ENCODE measurements at regions not wholly inside any gene's neighbourhood (a gene's known extent, or its start where the extent isn't known, plus 50 kb on each side); places are given as distances from the start of the nearest gene placed in this dataset.
A peak's percentile ranks its signal among the peaks of the same experiment; 100 is the strongest.

- DNase-seq (ENCODE audit: low read depth): no peak
These were observed 86.0 kb downstream of the MID1IP1 start for GRCh38 chrX:38887222-38887621.

DNA sequence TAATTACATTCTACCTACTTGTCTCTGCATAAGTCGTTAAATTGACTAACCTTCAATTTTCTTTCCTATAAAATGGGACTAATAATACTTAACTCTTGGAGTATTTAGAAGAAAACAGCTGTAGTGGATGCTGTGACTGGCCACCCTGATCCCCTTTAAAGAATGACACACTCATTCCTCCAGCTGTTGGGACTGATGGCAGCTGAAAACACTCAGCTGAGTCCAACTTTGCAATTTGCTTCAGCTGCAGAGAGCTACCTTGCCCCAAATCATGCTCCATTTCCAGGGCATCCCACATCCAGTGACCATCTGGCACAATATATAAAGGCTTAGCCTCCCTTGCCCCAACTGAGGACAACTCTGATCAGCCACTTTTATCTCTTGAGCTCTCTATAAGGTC, 89.1 kb downstream of the MID1IP1 start:
- DNase-seq (ENCODE audit: low read depth): no peak

DNA sequence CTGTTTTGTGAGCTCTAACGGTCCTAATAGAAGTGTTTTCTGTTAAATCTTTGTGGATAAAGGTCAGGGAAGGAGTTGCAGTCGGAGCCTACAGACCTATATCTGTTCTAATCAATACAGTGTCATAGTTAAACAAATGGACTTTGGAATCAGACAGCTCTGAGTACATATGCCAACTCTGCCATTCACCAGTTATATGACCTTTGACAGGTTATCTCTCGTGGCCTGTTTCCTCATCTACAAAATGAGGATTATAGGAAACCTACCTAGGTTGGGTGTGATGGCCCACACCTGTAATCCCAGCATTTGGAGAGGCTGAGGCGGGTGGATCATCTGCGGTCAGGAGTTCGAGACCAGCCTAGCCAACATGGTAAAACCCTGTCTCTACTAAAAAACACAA, 89.7 kb downstream of the MID1IP1 start:
- no peak for DNase-seq (ENCODE audit: low read depth)

- DNase-seq (ENCODE audit: low read depth): no peak
These were observed 90.6 kb downstream of the MID1IP1 start for GRCh38 chrX:38891641-38892413.

DNA sequence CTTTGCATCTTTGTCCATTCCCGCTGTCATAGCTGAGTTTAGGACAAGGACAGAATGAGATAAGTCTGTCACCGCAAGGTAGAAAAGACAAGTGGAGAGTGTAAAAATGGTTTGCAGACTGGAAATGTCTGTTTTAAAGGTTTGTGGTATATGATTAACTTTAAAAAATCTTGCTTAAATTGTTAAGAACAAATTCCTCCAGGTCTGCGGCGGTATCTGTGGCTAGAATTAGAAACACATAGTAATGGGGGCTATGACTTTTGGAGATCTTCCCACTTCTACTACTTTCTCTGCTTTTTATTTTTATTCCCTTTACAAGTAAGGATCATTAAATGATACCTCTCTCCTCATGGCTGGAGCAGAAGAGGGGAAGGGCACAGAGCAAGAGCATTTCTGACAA, 92.2 kb downstream of the MID1IP1 start:
- DNase-seq (ENCODE audit: low read depth): no peak

- DNase-seq (ENCODE audit: low read depth): no peak
These were observed 94.5 kb downstream of the MID1IP1 start for GRCh38 chrX:38895775-38896174.

- no peak for DNase-seq (ENCODE audit: low read depth)
These were observed 95.6 kb downstream of the MID1IP1 start for GRCh38 chrX:38896724-38897298.

GRCh38 chrX:38898261-38898660, 97.0 kb downstream of the MID1IP1 start:
- DNase-seq (ENCODE audit: low read depth): no peak

DNA sequence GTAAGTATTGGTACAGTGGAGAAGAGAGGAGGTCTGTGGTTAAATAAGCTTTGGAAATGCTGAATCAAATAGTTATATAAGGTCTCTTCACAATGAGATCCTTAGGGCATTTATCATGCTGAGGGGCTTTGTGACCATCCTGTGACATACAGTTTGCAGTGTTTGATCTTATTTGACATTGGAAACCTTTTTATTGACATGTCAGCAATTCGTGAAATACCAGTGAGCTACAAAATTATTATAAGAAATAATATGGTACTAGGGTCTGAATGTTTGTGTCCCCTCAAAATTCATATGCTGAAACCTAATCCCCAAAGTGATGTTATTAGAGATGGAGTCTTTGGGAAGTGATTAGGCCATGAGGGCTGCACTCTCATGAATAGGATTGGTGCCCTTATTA, 98.4 kb downstream of the MID1IP1 start:
- DNase-seq (ENCODE audit: low read depth): no peak

- DNase-seq (ENCODE audit: low read depth): no peak
These were observed 99.5 kb downstream of the MID1IP1 start for GRCh38 chrX:38900719-38901118.

DNA sequence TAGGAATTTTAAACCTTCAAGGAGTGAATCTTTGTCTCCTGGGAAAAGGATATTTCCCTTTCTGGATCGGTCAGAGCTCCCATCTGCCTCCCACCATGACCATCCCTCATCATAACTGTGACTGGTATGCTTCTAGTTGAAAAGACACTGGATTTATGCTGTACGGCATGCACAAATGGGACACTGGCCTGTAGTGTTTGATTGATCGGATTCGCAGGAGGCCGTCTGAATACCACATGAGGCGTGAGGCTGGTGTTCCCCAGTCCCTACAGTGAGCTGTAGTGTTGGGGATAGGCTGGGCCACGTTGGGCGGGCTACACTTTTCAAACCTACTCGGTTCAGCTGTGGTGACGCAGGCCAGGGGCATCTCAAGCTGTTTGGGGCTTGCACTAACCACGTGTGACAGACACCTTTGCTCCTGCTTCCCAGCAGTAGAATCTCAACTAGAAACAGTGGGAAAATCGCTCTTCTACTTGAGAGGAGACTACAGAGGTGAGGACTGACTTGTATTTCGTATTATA, 101.8 kb downstream of the MID1IP1 start:
- no peak for DNase-seq (ENCODE audit: low read depth)

- DNase-seq (ENCODE audit: low read depth): no peak
These were observed 115.5 kb downstream of the MID1IP1 start for GRCh38 chrX:38916801-38917200.

DNA sequence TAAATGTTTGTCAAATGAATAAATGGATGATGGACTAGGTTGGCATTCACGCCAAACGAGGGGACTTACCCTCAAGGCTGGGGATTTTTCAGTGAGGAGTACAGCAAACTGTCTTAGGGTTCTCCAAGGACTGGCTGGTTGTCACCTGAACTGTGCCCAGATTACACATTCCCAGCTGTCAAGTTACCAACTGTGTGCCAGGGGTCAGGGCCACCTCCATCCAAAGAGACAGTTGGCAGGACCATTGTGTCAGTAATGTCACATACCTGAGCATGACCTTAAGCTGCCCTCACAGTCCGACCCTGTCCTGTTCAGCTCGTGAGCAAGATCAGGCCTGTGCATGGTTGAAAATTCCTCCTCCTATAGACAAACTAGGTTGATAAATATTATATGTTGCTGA, 116.7 kb downstream of the MID1IP1 start:
- DNase-seq (ENCODE audit: low read depth): no peak

GRCh38 chrX:38919202-38919601, 117.9 kb downstream of the MID1IP1 start:
- DNase-seq (ENCODE audit: low read depth): no peak

DNA sequence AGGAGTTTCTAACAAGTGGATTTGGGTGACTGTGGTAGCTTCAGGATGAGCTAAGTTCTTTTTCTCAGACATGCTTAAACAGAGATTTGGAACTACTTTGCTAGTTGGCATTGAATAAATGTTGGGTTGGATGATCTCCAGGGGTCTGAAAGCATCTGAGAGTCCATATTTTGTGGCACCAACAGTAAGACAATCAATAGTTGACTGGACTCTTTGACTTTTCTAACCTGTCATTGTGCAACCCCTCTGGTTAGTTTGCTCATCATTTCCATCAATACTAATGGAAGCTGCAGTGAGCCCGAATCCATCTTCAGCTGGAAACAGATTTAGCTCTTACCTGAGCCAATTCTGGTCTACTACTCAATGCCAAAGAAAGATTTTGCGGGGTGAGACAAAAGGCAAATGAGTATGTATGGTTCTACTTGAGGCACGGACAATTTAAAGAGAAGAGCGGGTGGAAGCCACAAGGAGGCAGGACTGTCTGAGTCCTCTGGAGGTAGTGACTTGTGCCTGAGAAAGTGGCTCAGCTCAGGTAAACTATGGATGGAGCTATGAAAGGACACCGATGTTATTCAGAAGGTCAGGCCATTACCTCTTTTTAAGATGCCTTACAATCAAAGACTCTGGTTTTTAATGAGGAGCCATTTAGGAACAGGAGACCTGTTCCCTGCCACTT, 118.7 kb downstream of the MID1IP1 start:
- no peak for DNase-seq (ENCODE audit: low read depth)

DNA sequence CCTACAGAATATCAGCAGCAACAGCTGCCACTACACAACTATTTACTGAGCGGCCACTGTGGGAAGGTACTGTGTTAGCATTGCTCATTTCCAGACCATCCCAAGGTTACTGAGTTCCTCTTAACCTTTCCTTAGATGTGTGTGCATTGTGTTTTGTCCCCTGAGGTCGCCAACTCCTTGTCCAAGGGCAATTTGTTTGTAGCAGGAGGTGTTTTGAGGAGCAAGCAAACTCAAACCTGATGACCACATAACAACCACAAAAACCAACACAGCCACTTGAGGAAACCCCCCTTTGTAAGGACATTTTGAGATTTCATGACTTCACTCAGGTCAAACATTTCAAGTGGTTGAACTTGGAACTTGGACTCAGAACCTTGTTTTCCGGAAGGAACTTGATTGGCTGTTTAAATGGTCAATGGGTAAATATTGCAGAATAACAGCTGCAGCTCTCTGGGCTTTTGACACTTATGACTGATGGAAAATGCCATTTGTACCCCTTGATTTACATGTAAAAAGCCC, 122.3 kb downstream of the MID1IP1 start:
- DNase-seq (ENCODE audit: low read depth): no peak

DNA sequence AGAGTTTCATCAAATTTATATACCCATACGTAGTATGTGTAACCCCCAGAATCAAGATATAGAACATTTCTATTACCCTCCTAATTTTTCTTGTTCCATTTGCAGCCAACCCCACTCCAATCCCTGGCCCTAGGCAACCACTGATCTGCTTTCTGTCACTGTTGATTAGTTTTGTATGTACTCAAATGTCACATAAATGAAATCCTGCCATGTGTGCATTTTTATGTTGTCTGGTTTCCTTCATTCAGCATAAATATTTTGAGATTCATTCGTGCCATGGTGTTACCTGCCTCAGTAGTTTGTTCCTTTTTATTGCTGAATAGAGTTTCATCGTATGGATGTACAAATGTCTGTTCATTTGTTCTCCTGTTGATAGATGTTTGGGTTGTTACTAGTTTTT, 126.3 kb downstream of the MID1IP1 start:
- DNase-seq (ENCODE audit: low read depth): no peak

DNA sequence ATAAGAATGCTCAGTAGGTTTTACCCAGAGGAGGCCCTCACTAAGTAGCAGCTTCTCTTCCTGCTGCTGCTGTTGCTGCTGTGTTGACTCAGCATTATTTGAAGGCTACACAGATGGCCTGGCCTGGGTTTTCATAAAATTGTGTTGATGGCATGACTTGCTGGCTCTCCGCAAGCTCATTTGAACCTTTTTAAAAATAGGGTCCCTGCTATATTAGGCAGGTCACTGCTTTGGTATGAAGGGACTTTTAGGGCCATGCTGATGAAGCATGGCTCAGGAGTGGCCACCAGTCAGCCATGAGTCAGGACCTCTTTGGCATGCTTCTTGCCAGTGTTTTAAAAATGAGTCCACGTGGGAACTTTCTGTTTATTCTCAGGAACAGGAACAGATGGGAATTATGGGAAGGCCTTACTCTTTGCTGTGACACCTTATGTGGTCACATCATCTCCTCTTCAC, 128.7 kb downstream of the MID1IP1 start:
- DNase-seq (ENCODE audit: low read depth): peak; percentile 10

DNA sequence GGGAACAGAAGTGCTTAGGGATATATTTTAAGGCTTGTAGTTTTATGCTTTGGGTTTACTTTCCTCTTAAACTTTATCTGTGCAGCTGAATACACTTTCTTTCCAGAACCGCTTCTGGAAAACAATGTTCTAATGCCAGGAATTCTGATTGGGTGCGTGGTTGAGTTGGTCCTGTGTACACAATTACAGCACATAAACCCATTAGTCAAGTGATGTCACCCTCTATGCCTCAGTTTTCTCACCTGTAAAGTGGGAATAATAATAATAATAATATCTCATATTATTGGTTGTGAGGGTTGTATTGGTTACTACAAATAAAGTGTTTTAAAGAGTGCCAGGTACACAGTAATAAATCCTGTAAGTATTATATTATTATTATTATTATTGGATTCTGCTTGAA, 129.2 kb downstream of the MID1IP1 start:
- no peak for DNase-seq (ENCODE audit: low read depth)

GRCh38 chrX:38935561-38935960, 134.3 kb downstream of the MID1IP1 start:
- DNase-seq (ENCODE audit: low read depth): no peak

- no peak for DNase-seq (ENCODE audit: low read depth)
These were observed 136.1 kb downstream of the MID1IP1 start for GRCh38 chrX:38937400-38937799.

DNA sequence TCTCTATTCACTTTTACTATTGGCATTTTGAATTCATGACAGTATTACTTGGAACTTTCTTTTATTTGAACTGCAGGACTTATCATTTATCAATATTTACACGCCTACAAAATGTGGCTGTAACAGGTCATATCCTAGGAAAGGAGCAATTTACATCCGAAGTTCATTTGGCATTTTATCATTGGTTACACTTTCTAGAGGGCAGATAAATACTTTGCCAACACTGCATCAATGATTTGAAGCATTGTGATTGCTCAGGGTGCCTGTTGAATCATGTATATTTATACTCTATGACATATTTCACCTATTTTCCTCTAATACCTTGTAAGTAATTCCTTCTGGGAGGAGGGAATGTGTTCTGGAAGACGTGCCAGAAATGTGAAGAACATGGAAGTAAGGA, 136.7 kb downstream of the MID1IP1 start:
- no peak for DNase-seq (ENCODE audit: low read depth)

- DNase-seq (ENCODE audit: low read depth): no peak
These were observed 137.8 kb downstream of the MID1IP1 start for GRCh38 chrX:38939067-38939466.

All from iris pigment epithelial cell (primary cell).